HepG2 (cell line): ENCODE measurements at regions not wholly inside any gene's neighbourhood (a gene's known extent, or its start where the extent isn't known, plus 50 kb on each side); places are given as distances from the start of the nearest gene placed in this dataset.
A peak's percentile ranks its signal among the peaks of the same experiment; 100 is the strongest.

Source experiments
- ATAD3A ChIP-seq: sonication (generic); formaldehyde crosslinking; IDR thresholded peaks from 2 replicates; pipeline ENCODE4 v1.4.0; 2020; ENCODE audit warnings: missing genetic modification reagents
- CBX1 ChIP-seq: IDR thresholded peaks from one replicate; pipeline ENCODE4 v1.6.1; 2016; ENCODE audit warnings: antibody characterized with exemption, low read depth
- ESRRA ChIP-seq: sonication (generic); formaldehyde crosslinking; IDR thresholded peaks from 2 replicates; pipeline ENCODE4 v1.5.1; 2020; ENCODE audit warnings: mild to moderate bottlenecking, low read depth, missing genetic modification reagents
- FOSL2 ChIP-seq: sonication (generic); formaldehyde crosslinking; IDR thresholded peaks from 2 replicates; pipeline ENCODE4 v1.4.0; 2020; ENCODE audit warnings: missing genetic modification reagents
- HNRNPH1 ChIP-seq: fragments of 200-400 bp; formaldehyde crosslinking; optimal IDR thresholded peaks from 2 replicates; pipeline ENCODE3; 2017; ENCODE audit warnings: mild to moderate bottlenecking, low read depth, low read length
- HOXD1 ChIP-seq: sonication (generic); formaldehyde crosslinking; IDR thresholded peaks from 2 replicates; pipeline ENCODE4 v1.5.0; 2020; ENCODE audit warnings: missing genetic modification reagents
- PATZ1 ChIP-seq: sonication (generic); formaldehyde crosslinking; IDR thresholded peaks from 2 replicates; pipeline ENCODE4 v1.4.0; 2020; ENCODE audit warnings: missing genetic modification reagents
- RARA ChIP-seq: IDR thresholded peaks from 2 replicates; pipeline ENCODE4 v1.6.1; 2016; ENCODE audit warnings: missing genetic modification reagents, missing compliant biosample characterization
- SMAD1 ChIP-seq: sonication (generic); formaldehyde crosslinking; IDR thresholded peaks from 2 replicates; pipeline ENCODE4 v1.4.0; 2020; ENCODE audit warnings: missing genetic modification reagents, low read depth, mild to moderate bottlenecking, borderline replicate concordance
- SMARCE1 ChIP-seq: fragments of 450-650 bp; IDR thresholded peaks from 2 replicates; pipeline ENCODE4 v1.6.1; 2017; ENCODE audit warnings: borderline replicate concordance
- SOX5 ChIP-seq: IDR thresholded peaks from 2 replicates; pipeline ENCODE4 v1.6.1; 2016; ENCODE audit warnings: borderline replicate concordance
- SRSF4 ChIP-seq: fragments of 200-400 bp; formaldehyde crosslinking; IDR thresholded peaks from one replicate; pipeline ENCODE4 v1.6.1; 2018; ENCODE audit warnings: mild to moderate bottlenecking, low read depth, low read length, moderate library complexity; ENCODE audit not compliant: poor library complexity, severe bottlenecking
- TCF7L2 ChIP-seq: IDR thresholded peaks from 2 replicates; pipeline ENCODE4 v1.6.1; 2011; ENCODE audit warnings: mild to moderate bottlenecking, low read depth, low read length, moderate library complexity
- U2AF2 ChIP-seq: fragments of 200-400 bp; formaldehyde crosslinking; IDR thresholded peaks from 2 replicates; pipeline ENCODE4 v1.6.1; 2017; ENCODE audit warnings: low read depth, mild to moderate bottlenecking, low read length
- ZBTB14 ChIP-seq: sonication (generic); formaldehyde crosslinking; IDR thresholded peaks from 2 replicates; pipeline ENCODE4 v1.4.0; 2020; ENCODE audit warnings: missing genetic modification reagents
- ZFP36 ChIP-seq: fragments of 150-350 bp; IDR thresholded peaks from 2 replicates; pipeline ENCODE4 v1.6.1; 2018; ENCODE audit warnings: borderline replicate concordance, low read length, low read depth; ENCODE audit not compliant: partially characterized antibody
- ZKSCAN8 ChIP-seq: IDR thresholded peaks from 2 replicates; pipeline ENCODE4 v1.6.1; 2016; ENCODE audit warnings: borderline replicate concordance, missing genetic modification reagents, missing compliant biosample characterization
- ZNF430 ChIP-seq: sonication (generic); formaldehyde crosslinking; IDR thresholded peaks from 2 replicates; pipeline ENCODE4 v1.9.0; 2021; ENCODE audit warnings: mild to moderate bottlenecking, missing genetic modification reagents
- ZNF605 ChIP-seq: sonication (generic); formaldehyde crosslinking; IDR thresholded peaks from 2 replicates; pipeline ENCODE4 v1.8.0; 2022; ENCODE audit warnings: mild to moderate bottlenecking, missing genetic modification reagents
- ZNF644 ChIP-seq: IDR thresholded peaks from 2 replicates; pipeline ENCODE4 v1.6.1; 2016; ENCODE audit warnings: low read depth
- TF ChIP-seq, protein P1 (sequence below): IDR thresholded peaks from 2 replicates; pipeline ENCODE4 v1.6.1; 2016; ENCODE audit warnings: mild to moderate bottlenecking
- TF ChIP-seq, protein P2 (sequence below): sonication (generic); formaldehyde crosslinking; IDR thresholded peaks from 2 replicates; pipeline ENCODE4 v1.4.0; 2020; ENCODE audit warnings: mild to moderate bottlenecking, missing genetic modification reagents

- TF ChIP-seq HOXD1 (CRISPR knock-in tag): no peak
- peak; percentile 25; the same call in 1 of the 2 replicates for TF ChIP-seq RARA
- peak; percentile 36; the same call in 1 of the 2 replicates for TF ChIP-seq SOX5 (CRISPR knock-in tag)
- no peak for TF ChIP-seq SRSF4
- no peak for TF ChIP-seq ZKSCAN8 (CRISPR knock-in tag)
- no peak for TF ChIP-seq HNRNPH1
- TF ChIP-seq, protein P1, sequence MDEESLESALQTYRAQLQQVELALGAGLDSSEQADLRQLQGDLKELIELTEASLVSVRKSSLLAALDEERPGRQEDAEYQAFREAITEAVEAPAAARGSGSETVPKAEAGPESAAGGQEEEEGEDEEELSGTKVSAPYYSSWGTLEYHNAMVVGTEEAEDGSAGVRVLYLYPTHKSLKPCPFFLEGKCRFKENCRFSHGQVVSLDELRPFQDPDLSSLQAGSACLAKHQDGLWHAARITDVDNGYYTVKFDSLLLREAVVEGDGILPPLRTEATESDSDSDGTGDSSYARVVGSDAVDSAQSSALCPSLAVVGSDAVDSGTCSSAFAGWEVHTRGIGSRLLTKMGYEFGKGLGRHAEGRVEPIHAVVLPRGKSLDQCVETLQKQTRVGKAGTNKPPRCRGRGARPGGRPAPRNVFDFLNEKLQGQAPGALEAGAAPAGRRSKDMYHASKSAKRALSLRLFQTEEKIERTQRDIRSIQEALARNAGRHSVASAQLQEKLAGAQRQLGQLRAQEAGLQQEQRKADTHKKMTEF (CRISPR knock-in tag): peak; percentile 23; the same call in 1 of the 2 replicates
- no peak for TF ChIP-seq ZBTB14 (CRISPR knock-in tag)
- TF ChIP-seq FOSL2 (CRISPR knock-in tag): no peak
- TF ChIP-seq PATZ1 (CRISPR knock-in tag): peak; percentile 57; the same call in 1 of the 2 replicates
- no peak for TF ChIP-seq ATAD3A (CRISPR knock-in tag)
- TF ChIP-seq ESRRA (CRISPR knock-in tag): no peak
- TF ChIP-seq TCF7L2: no peak
- no peak for TF ChIP-seq ZFP36
- TF ChIP-seq SMARCE1: no peak
- TF ChIP-seq U2AF2: no peak
- TF ChIP-seq, protein P2, sequence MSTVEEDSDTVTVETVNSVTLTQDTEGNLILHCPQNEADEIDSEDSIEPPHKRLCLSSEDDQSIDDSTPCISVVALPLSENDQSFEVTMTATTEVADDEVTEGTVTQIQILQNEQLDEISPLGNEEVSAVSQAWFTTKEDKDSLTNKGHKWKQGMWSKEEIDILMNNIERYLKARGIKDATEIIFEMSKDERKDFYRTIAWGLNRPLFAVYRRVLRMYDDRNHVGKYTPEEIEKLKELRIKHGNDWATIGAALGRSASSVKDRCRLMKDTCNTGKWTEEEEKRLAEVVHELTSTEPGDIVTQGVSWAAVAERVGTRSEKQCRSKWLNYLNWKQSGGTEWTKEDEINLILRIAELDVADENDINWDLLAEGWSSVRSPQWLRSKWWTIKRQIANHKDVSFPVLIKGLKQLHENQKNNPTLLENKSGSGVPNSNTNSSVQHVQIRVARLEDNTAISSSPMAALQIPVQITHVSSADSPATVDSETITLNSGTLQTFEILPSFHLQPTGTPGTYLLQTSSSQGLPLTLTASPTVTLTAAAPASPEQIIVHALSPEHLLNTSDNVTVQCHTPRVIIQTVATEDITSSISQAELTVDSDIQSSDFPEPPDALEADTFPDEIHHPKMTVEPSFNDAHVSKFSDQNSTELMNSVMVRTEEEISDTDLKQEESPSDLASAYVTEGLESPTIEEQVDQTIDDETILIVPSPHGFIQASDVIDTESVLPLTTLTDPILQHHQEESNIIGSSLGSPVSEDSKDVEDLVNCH: no peak
- no peak for TF ChIP-seq ZNF605 (CRISPR knock-in tag)
- no peak for TF ChIP-seq CBX1
- TF ChIP-seq SMAD1: no peak
- no peak for TF ChIP-seq ZNF430 (CRISPR knock-in tag)
- no peak; the same call in 1 of the 2 replicates for TF ChIP-seq ZNF644
Measured at GRCh38 chr3:193843474-193844301, 250.7 kb downstream of the OPA1 start (continued).
